ENCODE measurements at regions not wholly inside any gene's neighbourhood (a gene's known extent, or its start where the extent isn't known, plus 50 kb on each side); places are given as distances from the start of the nearest gene placed in this dataset.
"Not testable (repeated sequence)": the region's sequence is repeated elsewhere in the genome, so short reads cannot be mapped to it uniquely, and the experiment has no call there.

DNA sequence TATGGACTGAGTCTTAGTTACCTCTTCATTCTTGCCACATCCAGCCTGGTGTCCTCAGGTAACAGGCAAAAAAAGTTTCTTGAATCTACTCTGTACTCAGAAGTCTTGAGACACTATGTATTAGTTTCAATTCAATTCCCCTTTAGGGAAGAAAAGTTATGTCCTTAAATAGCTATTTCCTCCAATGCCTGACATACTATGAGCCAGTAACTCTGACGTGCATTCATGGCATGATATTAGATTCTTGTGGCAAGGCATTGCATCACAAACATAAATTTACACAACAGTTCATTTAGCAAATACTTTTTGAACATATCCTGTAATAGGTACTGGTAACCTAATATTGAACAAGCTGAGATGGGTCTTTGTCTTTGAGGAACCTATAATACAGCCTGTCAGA lies 109.3 kb upstream of the FOXB1 start:
- DNase-seq, result no peak

- DNase-seq, result peak; percentile 73
These were observed 111.1 kb upstream of the FOXB1 start for GRCh38 chr15:59892985-59893384.

- DNase-seq, result not testable (repeated sequence)
These were observed 116.2 kb upstream of the FOXB1 start for GRCh38 chr15:59887870-59888269.

GRCh38 chr15:59887211-59887610 lies 116.9 kb upstream of the FOXB1 start:
- no peak for DNase-seq

DNA sequence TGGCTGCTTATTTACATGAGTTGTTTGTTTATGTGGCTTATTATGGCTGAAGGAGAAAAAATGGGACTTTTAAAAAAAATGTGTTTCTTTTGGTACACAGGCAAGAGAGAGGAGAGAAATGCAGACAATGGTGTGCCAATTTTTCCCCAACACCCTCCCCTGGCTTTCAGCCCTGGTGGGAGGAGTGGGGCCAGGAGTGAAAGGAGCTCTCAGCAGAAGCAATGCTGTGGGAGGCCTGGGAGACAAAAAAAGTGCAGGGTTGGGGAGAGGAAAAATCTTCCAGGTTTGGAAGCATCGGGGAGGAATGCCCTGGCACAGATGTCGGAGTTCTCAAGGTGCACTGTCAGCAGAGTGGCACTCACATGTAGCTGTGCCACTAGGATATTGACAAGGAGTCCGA lies 117.7 kb upstream of the FOXB1 start:
- no peak for DNase-seq

- peak; percentile 17 for DNase-seq
These were observed 118.3 kb upstream of the FOXB1 start for GRCh38 chr15:59885832-59886231.

DNA sequence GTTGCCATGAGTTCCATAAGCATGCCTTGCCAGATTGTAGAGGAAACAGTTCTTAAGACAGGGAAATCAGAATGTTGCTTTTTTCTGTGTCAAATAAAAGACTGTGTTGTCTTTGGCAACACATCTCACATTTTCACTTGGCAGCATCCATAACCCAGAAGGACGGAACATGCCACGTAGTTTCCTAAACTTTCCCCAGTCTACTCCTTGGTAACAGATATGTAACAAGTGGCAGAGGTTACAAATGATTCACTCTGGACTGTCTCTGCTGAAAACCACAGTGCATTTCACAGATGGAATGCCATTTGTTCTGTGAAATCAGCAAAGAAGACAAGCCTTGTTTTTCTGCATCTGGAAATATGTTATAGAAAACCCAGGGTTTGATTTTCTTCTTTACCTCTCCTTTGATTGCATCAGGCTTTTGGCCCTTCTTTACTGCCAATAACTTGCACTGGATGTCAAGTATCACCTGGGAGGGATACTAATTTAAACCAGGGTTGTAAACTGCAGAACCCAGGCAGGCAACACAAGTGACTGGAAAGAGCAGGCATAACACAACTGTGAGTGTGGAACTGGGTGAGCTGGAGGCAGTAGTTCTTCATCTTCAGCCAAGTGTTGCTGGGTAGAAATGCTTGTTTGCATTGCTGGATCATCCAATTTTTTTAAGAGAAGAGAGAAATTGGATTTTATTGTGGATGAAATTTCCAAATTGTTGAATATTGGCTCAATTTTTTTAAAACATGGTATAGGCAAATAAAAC lies 124.4 kb upstream of the FOXB1 start:
- DNase-seq, result no peak

DNA sequence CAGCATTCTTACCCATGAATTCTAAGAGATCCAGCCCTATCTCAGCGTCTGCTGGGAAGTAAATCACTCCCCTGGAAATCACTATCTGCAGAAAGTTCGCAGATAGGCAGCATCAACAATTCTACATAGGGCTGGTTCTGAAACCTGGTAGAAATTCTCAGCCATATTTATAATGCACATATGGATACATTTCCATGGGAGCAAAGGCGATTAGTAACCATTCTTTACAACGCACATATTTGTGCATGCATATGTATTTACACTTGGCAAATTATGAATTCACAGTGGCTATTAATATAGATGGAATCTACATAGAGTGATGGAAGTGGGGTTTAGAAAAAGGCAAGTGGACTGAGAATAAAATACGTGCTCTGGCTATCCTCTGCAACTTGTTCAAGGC lies 128.0 kb upstream of the FOXB1 start:
- no peak for DNase-seq

GRCh38 chr15:59873644-59874272 lies 130.4 kb upstream of the FOXB1 start:
- no peak for DNase-seq

- no peak for DNase-seq
These were observed 136.8 kb upstream of the FOXB1 start for GRCh38 chr15:59867086-59867855.

- no peak for DNase-seq
These were observed 137.5 kb upstream of the FOXB1 start for GRCh38 chr15:59866642-59867041.

GRCh38 chr15:59862191-59863155 lies 141.6 kb upstream of the FOXB1 start:
- no peak for DNase-seq

- no peak for DNase-seq
These were observed 156.1 kb upstream of the FOXB1 start for GRCh38 chr15:59847968-59848367.

DNA sequence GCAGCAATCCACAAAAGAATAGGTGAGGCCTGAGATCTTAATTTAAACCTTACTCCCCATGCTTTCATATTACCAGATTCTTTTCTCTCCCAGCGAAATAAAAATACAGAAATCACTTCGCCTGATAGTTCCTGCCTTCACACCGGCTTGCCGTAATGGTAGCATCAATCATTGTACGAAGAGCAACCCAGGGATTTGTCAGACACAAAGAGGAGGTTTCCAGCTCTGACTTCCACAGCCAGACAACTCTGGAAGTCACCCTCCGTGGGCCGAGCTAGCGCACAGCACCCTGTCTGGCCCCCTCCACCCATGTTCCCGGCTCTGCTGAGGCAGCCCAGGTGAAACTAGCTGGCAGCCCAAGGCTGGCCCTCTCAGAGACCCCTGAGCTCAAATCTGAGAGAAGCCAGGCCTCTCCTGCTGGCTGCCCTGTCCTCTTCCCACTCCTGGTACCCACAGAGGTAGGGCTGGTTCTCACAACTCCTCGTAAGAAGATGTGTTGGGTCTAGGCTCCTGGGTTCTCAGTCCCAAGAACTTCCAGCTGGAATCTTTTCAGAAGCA lies 156.9 kb upstream of the BNIP2 start:
- no peak for DNase-seq

DNA sequence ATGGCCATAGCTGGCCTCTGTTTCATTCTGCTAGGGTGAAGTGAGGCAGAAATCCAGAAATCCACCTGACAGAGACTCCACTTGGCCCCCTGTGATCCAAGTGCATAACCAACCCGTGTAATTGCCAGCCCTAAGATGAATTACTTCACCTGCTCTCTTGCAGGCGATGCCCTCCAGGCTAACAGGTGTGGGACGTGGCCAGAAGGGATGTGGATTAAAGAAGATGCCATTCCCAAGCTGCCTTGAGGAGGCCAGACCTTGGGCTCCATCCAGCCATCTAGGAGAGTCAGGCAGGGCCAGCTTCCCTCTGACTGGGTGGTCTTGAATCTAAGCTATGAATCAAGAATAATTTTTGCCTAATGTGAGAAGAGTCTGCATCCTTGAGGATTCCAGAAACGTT lies 154.5 kb upstream of the BNIP2 start:
- DNase-seq, result no peak

- DNase-seq, result no peak
These were observed 151.9 kb upstream of the BNIP2 start for GRCh38 chr15:59841036-59841435.

- no peak for DNase-seq
These were observed 150.8 kb upstream of the BNIP2 start for GRCh38 chr15:59839906-59840305.

- no peak for DNase-seq
These were observed 149.8 kb upstream of the BNIP2 start for GRCh38 chr15:59838900-59839299.

- DNase-seq, result no peak
These were observed 146.7 kb upstream of the BNIP2 start for GRCh38 chr15:59835776-59836175.

DNA sequence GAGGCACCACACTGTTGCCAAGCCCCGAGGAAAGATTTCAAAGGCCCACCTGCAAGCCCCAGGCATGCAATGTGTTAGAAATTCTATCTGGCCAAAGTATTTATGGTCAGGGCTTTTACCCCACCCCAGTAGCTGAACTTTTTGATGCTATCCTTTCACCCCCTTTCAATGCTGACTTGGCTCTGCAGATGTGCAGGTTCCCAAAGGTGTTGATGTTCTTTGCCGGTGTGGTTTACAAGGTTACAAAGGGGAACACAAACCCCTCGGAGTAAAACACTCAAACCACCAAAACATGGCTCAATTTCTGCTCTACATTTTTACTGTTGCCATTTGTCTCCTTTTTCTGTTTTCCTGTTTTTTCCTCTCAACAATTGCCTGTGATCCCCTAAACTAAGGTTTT lies 145.4 kb upstream of the BNIP2 start:
- DNase-seq, result no peak

GRCh38 chr15:59833366-59833765 lies 144.2 kb upstream of the BNIP2 start:
- DNase-seq, result no peak

- DNase-seq, result no peak
These were observed 141.8 kb upstream of the BNIP2 start for GRCh38 chr15:59830873-59831272.

All from eye (tissue), 1 donor.